WI38 (cell line): ENCODE measurements at regions not wholly inside any gene's neighbourhood (a gene's known extent, or its start where the extent isn't known, plus 50 kb on each side); places are given as distances from the start of the nearest gene placed in this dataset.

ENCODE experiments used
- H3K4me3 ChIP-seq: 2 replicates; pipeline ENCODE4 v1.5.1; 2011; ENCODE audit warnings: low read depth, mild to moderate bottlenecking, control low read depth, low read length
- TF ChIP-seq, protein P1 (sequence below): IDR thresholded peaks from 2 replicates; pipeline ENCODE4 v1.5.1; 2012; ENCODE audit warnings: low read depth, mild to moderate bottlenecking, control low read depth, low read length

DNA sequence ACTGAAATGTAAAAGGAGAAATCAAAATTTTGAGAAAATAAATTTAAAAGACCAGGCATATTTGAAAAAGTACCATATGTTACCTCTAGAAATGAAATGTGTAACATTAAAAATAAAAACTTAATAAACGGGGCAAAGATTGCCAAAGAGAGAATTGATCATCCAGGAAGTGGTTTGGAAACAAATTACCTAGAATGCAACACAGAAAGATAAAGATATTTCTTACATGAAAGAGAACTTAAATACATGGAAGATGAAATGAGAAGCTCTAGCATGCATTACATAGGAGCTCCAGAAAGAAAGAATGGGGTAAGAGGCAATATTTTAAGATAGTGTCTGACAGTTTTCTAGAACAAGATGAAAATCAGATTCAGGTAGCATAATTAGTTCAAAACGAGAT, 235.9 kb upstream of the IRF2BP2 start:
- TF ChIP-seq, protein P1, sequence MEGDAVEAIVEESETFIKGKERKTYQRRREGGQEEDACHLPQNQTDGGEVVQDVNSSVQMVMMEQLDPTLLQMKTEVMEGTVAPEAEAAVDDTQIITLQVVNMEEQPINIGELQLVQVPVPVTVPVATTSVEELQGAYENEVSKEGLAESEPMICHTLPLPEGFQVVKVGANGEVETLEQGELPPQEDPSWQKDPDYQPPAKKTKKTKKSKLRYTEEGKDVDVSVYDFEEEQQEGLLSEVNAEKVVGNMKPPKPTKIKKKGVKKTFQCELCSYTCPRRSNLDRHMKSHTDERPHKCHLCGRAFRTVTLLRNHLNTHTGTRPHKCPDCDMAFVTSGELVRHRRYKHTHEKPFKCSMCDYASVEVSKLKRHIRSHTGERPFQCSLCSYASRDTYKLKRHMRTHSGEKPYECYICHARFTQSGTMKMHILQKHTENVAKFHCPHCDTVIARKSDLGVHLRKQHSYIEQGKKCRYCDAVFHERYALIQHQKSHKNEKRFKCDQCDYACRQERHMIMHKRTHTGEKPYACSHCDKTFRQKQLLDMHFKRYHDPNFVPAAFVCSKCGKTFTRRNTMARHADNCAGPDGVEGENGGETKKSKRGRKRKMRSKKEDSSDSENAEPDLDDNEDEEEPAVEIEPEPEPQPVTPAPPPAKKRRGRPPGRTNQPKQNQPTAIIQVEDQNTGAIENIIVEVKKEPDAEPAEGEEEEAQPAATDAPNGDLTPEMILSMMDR: no peak
- H3K4me3 ChIP-seq: no peak overlapping the region

DNA sequence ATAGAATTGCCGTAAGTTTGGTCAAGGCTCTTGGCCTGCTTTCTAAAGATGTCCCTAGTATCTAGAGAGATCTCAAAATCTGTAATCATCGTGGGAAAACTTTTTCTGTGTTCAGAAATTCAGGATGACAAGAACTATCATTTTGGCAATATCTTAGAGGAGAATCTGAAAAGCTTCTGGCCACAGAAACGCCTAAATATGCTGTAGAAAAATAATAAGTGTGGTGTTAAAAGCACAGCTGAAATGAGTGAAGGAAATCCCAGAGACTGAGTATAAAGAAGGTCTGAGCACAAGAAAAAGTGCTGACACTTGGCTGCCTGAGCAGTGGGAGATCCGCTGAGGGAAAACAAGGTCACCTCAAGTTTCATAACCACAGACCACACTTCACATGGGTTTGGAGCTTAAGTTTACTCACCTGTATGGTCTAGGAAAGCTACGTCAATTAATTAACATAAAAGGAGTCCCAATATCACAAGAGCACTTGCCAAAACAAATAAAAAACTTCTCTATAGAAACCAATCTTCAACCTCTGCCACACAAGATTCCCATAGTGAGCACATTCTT, 235.2 kb upstream of the IRF2BP2 start:
- H3K4me3 ChIP-seq: no peak overlapping the region
- TF ChIP-seq, protein P1: no peak

DNA sequence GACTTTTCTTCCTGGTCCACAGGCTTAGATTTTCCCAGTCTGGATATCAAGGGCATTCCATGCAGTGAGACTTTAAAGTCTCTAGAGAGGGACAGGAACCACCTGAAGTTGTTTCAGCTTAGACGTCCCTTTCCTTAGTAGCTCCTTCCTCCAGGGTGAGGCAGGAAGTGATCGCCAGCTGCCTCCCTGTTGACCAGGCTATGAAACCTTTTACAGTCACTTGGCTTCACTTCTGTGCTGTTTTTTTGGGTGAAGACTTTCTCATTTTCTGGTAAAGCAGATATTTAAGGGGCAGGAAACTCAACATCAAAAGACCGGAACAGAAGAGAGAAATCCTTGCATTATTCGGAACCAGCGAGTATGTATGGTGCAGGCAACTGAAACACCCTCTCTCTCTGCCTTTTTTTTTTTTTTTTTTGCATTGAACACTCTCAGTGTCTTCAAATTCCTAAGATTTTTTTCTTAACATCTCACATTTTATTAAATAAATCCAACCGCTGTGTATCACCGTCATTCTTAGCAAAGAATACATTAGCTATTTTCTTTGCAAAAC, 234.6 kb upstream of the IRF2BP2 start:
- TF ChIP-seq, protein P1: no peak
- no peak overlapping the region for H3K4me3 ChIP-seq

DNA sequence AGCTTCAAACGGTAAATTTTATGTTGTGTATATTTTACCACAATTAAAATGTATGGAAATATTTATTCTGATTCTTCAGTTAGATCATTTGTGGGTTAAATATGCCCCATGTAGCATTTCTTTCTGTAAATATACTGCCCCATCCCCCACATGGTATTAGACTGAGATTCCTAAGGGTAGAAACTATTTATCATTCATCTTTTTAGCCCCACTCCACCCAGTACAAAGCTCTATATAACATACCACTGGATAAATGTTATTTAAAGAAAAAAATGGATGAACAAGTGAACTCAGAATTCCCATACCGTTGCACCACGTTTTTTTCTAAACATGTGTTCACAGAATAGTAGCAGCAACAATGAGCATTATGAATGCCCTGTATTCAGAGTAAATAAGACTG, 234.0 kb upstream of the IRF2BP2 start:
- H3K4me3 ChIP-seq: no peak overlapping the region
- TF ChIP-seq, protein P1: no peak

DNA sequence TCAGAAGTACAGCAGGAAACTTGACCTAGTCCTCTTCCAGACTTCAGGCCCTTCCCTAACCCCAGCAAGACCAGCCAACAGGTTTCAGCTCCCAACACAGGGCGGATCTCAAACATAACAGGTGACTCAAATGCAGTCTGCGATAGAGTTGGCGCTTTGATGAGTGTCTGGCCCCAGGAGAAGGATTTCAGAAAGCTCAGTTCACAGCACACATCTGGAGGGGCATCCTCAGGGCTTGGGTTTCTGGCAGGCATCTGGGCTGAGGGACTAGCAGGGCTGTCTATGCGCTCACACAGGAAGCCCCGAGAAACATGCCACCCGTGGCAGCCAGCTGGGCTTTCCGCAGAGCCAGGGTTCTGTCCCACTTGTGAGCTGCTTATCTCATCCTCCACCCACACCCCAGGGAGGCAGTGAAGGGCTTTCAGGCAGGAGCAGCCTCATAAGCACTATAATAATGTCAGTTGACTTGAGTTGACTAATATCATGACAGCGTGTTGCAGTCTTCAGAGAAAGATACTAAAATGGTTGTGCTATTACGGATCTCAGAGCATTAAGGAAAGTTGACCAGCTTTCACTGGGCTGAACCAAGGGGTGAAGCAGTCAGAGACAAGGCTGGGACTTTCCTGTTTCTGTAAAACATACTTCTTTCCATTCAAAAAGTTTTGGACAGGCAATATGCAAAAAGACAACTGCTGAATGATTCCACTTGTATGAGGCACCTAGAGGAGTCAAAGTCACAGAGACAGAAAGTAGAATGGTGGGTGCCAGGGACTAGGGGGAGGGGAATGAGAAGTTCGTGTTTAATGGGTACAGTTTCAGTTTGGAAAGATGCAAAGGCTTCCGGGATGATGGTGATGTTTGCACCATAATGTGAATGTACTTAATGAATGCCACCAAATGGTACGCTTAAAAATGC, 233.0 kb upstream of the IRF2BP2 start:
- H3K4me3 ChIP-seq: no peak overlapping the region

DNA sequence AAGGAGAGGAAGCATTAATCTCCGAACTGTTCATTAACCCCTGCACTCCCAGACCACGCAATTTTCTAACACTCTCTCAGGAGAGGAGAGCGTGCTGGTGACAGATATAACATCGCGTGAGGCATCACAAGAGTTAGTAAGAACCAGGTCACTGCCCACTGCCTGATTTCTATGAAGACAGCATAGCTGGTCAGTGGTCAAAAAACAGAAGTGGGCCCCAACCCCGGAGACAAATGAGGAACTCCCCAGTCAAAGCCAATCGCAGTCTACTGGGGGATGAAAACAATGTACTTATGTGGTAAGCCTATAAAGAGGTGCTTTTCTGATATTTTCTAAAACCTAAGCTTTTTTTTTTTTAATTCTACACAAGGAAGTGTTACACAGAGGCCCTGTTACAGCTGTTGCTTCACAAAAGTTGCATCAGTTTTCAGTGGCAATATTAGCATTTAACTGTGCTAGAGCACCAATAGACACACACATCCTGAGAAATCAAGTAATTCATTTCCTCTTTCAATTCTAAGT, 231.8 kb upstream of the IRF2BP2 start:
- TF ChIP-seq, protein P1: no peak
- H3K4me3 ChIP-seq: no peak overlapping the region

More for the DNA sequence above, 233.0 kb upstream of the IRF2BP2 start:
- TF ChIP-seq, protein P1: no peak

DNA sequence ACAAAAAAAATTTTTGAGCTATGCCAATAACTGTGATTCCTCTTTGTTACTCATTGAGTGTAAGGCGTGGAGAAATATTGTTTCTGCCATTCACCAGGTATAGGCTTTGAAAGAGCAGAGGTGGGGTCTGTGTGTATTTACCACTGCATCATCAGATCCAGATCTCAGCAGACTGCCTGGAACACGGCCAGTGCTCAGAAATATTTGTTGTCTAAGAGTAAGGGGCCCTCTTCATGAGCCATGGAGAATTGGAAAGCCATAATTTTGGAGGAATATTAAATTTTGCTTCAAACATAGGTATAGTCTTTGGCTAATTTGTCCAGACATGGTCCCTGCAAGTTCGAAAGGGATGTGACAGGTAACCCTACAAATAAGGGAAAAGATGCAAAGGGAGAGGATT, 231.3 kb upstream of the IRF2BP2 start:
- no peak overlapping the region for H3K4me3 ChIP-seq
- TF ChIP-seq, protein P1: no peak
